Right atrium auricular region (tissue), 2 donors: ENCODE measurements at regions not wholly inside any gene's neighbourhood (a gene's known extent, or its start where the extent isn't known, plus 50 kb on each side); places are given as distances from the start of the nearest gene placed in this dataset.

Experiments
- DNase-seq: peaks from one replicate; pipeline ENCODE4 v3.0.0-alpha.2; 2019; ENCODE audit warnings: low spot score
- H3K27ac ChIP-seq, 2 donors: fragments of 200-600 bp; sonication (generic); 1 replicate in 1 of 2; 2 replicates in 1 of 2; pipeline ENCODE4 v1.5.1; 2016 to 2019
- H3K27me3 ChIP-seq, 2 donors: fragments of 200-600 bp; sonication (generic); one replicate each; pipeline versions ENCODE4 v1.5.1 to v1.6.0; 2017 to 2019
- H3K36me3 ChIP-seq: fragments of 200-600 bp; sonication (generic); one replicate; pipeline ENCODE4 v1.5.1; 2016
- H3K4me1 ChIP-seq, 2 donors: fragments of 200-600 bp; sonication (generic); one replicate each; pipeline versions ENCODE4 v1.5.1 to v1.6.0; 2017 to 2019
- H3K4me3 ChIP-seq, 2 donors: fragments of 200-600 bp; sonication (generic); 1 replicate in 1 of 2; 2 replicates in 1 of 2; pipeline ENCODE4 v1.5.1; 2017 to 2019; ENCODE audit warnings: mild to moderate bottlenecking in 1 of 2, moderate library complexity in 1 of 2
- H3K9me3 ChIP-seq, 2 donors: fragments of 200-600 bp; sonication (generic); one replicate each; pipeline ENCODE4 v1.5.1; 2019
- TF ChIP-seq, protein P1 (sequence below), 2 donors: fragments of 200-600 bp; sonication (generic); IDR thresholded peaks; one replicate each; pipeline ENCODE4 v1.5.1; 2019; ENCODE audit warnings: antibody characterized with exemption in 2 of 2

GRCh38 chr5:3321923-3322322 is 273.7 kb upstream of the IRX1 start:
- H3K27ac ChIP-seq, result no peak overlapping the region
- no peaks in the 10 kb centered on the region for H3K9me3 ChIP-seq
- DNase-seq, result no peak
- no peaks in the 10 kb centered on the region for H3K27me3 ChIP-seq
- no peaks in the 10 kb centered on the region for H3K36me3 ChIP-seq
- TF ChIP-seq, protein P1, sequence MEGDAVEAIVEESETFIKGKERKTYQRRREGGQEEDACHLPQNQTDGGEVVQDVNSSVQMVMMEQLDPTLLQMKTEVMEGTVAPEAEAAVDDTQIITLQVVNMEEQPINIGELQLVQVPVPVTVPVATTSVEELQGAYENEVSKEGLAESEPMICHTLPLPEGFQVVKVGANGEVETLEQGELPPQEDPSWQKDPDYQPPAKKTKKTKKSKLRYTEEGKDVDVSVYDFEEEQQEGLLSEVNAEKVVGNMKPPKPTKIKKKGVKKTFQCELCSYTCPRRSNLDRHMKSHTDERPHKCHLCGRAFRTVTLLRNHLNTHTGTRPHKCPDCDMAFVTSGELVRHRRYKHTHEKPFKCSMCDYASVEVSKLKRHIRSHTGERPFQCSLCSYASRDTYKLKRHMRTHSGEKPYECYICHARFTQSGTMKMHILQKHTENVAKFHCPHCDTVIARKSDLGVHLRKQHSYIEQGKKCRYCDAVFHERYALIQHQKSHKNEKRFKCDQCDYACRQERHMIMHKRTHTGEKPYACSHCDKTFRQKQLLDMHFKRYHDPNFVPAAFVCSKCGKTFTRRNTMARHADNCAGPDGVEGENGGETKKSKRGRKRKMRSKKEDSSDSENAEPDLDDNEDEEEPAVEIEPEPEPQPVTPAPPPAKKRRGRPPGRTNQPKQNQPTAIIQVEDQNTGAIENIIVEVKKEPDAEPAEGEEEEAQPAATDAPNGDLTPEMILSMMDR (IDR thresholded peaks at IDR 0.05), result no peak
- no peak overlapping the region for H3K4me3 ChIP-seq
- no peaks in the 10 kb centered on the region for H3K4me1 ChIP-seq

- DNase-seq, result no peak
- Histone ChIP-seq H3K27me3 (no peaks in the 10 kb centered on the region), H3K36me3 (no peaks in the 10 kb centered on the region), H3K27ac (no peak overlapping the region), H3K9me3 (no peaks in the 10 kb centered on the region), H3K4me3 (no peak overlapping the region), H3K4me1 (no peaks in the 10 kb centered on the region)
- TF ChIP-seq, protein P1 (IDR thresholded peaks at IDR 0.05), result no peak
Observed at GRCh38 chr5:3321119-3321760, 274.4 kb upstream of the IRX1 start.

- Histone ChIP-seq H3K4me1 (no peaks in the 10 kb centered on the region), H3K4me3 (no peak overlapping the region), H3K9me3 (no peaks in the 10 kb centered on the region), H3K27me3 (no peaks in the 10 kb centered on the region), H3K27ac (no peak overlapping the region), H3K36me3 (no peaks in the 10 kb centered on the region)
- TF ChIP-seq, protein P1 (IDR thresholded peaks at IDR 0.05), result no peak
- DNase-seq, result no peak
Observed at GRCh38 chr5:3320317-3320875, 275.2 kb upstream of the IRX1 start.

DNA sequence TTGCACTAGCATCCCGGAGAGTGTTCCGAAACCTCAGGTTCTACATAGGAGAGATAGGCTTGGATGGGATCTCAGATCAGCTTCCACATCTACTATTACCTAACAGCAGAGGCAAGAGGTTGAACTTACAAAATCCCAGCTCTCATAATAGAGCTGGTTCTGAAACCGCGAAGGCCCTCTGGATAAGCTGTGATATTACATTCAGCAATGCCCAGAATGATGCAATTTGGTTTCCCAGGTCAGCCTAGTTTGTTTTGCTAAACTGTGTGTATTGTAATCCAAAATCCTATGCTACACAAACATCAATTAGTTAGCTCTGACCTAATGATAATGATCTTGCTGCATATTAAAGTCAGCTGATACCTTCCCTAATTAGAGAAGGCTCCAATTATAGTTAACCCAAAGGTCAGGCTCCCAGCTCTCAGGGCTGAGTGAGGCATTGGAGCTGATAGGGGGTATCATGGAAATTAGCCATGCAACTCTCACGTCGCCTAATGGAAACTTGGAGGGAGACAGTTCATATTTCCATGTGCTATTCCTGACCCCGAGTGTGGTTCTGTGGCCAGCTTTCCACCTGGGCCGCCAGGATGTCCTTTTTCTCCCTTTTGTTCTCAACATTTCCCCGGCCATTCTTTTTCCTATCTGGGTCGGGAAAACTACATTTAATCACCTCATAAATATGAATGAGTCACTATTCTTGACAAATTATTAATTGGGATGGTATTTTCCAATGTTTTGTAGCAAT is 278.4 kb upstream of the IRX1 start:
- no peak overlapping the region for H3K4me3 ChIP-seq
- TF ChIP-seq, protein P1 (IDR thresholded peaks at IDR 0.05), result no peak
- H3K36me3 ChIP-seq, result no peaks in the 10 kb centered on the region
- no peaks in the 10 kb centered on the region for H3K4me1 ChIP-seq
- peaks cover 0 to 8% of the 10 kb centered on the region in 2 donors for H3K9me3 ChIP-seq
- H3K27me3 ChIP-seq, result no peaks in the 10 kb centered on the region
- no peak overlapping the region for H3K27ac ChIP-seq
- no peak for DNase-seq

DNA sequence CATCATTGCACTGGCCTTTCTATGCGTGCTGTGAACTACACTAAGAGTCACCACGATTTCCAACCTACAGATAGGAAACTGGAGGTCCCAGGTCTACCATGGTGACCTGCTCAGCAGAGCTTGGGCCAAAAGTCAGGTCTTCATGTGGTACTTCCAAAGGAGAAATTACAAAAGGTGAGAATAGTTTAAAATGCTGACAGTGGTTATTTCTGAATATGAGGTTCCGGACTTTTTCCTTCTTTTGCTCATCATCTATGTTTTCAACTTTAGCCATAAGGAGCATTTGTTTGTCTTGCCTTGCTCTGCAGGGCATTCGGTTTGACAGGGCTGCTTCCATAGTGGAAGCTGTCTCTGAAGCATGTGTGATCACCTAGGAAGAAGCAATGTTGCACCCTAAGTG is 282.1 kb upstream of the IRX1 start:
- H3K27ac ChIP-seq, result no peak overlapping the region
- no peaks in the 10 kb centered on the region for H3K36me3 ChIP-seq
- TF ChIP-seq, protein P1 (IDR thresholded peaks at IDR 0.05), result no peak
- no peak for DNase-seq
- H3K4me1 ChIP-seq, result no peaks in the 10 kb centered on the region
- H3K4me3 ChIP-seq, result no peak overlapping the region
- no peaks in the 10 kb centered on the region for H3K27me3 ChIP-seq
- peaks cover 0 to 16% of the 10 kb centered on the region in 2 donors for H3K9me3 ChIP-seq
